ENCODE measurements at regions not wholly inside any gene's neighbourhood (a gene's known extent, or its start where the extent isn't known, plus 50 kb on each side); places are given as distances from the start of the nearest gene placed in this dataset.

- DNase-seq (ENCODE audit: low spot score) = no peak
- H3K4me1 Mint-ChIP-seq (ENCODE audit: low read depth) = no peaks in the 10 kb centered on the region
- H3K27me3 Mint-ChIP-seq (ENCODE audit: insufficient read depth) = peaks cover 2% of the 10 kb centered on the region
- no peak overlapping the region for H3K27ac Mint-ChIP-seq
- H3K4me3 Mint-ChIP-seq = no peak overlapping the region
- intact Hi-C loops (cut with micrococcal nuclease) = no loop called here
- no peaks in the 10 kb centered on the region for H3K9me3 Mint-ChIP-seq
- no peaks in the 10 kb centered on the region for H3K36me3 Mint-ChIP-seq (ENCODE audit: low read depth)
Measured at GRCh38 chr3:8236264-8236663, 265.4 kb upstream of the LMCD1 start.

- Mint-ChIP-seq H3K9me3 (no peaks in the 10 kb centered on the region), H3K4me1 (ENCODE audit: low read depth) (no peaks in the 10 kb centered on the region), H3K4me3 (no peak overlapping the region), H3K36me3 (ENCODE audit: low read depth) (no peaks in the 10 kb centered on the region), H3K27me3 (ENCODE audit: insufficient read depth) (peaks cover 2% of the 10 kb centered on the region), H3K27ac (no peak overlapping the region)
- intact Hi-C loops (cut with micrococcal nuclease) = loop anchor here (2.0 kb wide), 1 partner anchor 179 kb away; no protein-coding TSS in a partner anchor
- DNase-seq (ENCODE audit: low spot score) = no peak
Measured at GRCh38 chr3:8237893-8238292, 263.7 kb upstream of the LMCD1 start.

- Mint-ChIP-seq H3K9me3 (no peaks in the 10 kb centered on the region), H3K36me3 (ENCODE audit: low read depth) (no peaks in the 10 kb centered on the region), H3K27me3 (ENCODE audit: insufficient read depth) (peaks cover 2% of the 10 kb centered on the region), H3K4me1 (ENCODE audit: low read depth) (no peaks in the 10 kb centered on the region), H3K27ac (no peak overlapping the region), H3K4me3 (no peak overlapping the region)
- intact Hi-C loops (cut with micrococcal nuclease) = loop anchor here (2.0 kb wide), 1 partner anchor 178 kb away; no protein-coding TSS in a partner anchor
- no peak for DNase-seq (ENCODE audit: low spot score)
Measured at GRCh38 chr3:8238432-8238831, 263.2 kb upstream of the LMCD1 start.

- no peak overlapping the region for H3K4me3 Mint-ChIP-seq
- H3K4me1 Mint-ChIP-seq (ENCODE audit: low read depth) = no peaks in the 10 kb centered on the region
- no peaks in the 10 kb centered on the region for H3K9me3 Mint-ChIP-seq
- H3K36me3 Mint-ChIP-seq (ENCODE audit: low read depth) = no peaks in the 10 kb centered on the region
- no peak overlapping the region for H3K27ac Mint-ChIP-seq
- DNase-seq (ENCODE audit: low spot score) = no peak
- intact Hi-C loops (cut with micrococcal nuclease) = loop anchor here (2.0 kb wide), 1 partner anchor 178 kb away; no protein-coding TSS in a partner anchor
- H3K27me3 Mint-ChIP-seq (ENCODE audit: insufficient read depth) = peaks cover 2% of the 10 kb centered on the region
Measured at GRCh38 chr3:8239095-8239494, 262.5 kb upstream of the LMCD1 start.

- intact Hi-C loops (cut with micrococcal nuclease) = loop anchor here (2.0 kb wide), 1 partner anchor 177 kb away; no protein-coding TSS in a partner anchor
- DNase-seq (ENCODE audit: low spot score) = no peak
- peaks cover 2% of the 10 kb centered on the region for H3K27me3 Mint-ChIP-seq (ENCODE audit: insufficient read depth)
- no peaks in the 10 kb centered on the region for H3K36me3 Mint-ChIP-seq (ENCODE audit: low read depth)
- H3K4me3 Mint-ChIP-seq = no peak overlapping the region
- no peak overlapping the region for H3K27ac Mint-ChIP-seq
- H3K9me3 Mint-ChIP-seq = no peaks in the 10 kb centered on the region
- H3K4me1 Mint-ChIP-seq (ENCODE audit: low read depth) = no peaks in the 10 kb centered on the region
Measured at GRCh38 chr3:8239718-8240695, 261.6 kb upstream of the LMCD1 start.

- H3K27ac Mint-ChIP-seq = no peak overlapping the region
- no peaks in the 10 kb centered on the region for H3K36me3 Mint-ChIP-seq (ENCODE audit: low read depth)
- H3K27me3 Mint-ChIP-seq (ENCODE audit: insufficient read depth) = no peaks in the 10 kb centered on the region
- H3K9me3 Mint-ChIP-seq = no peaks in the 10 kb centered on the region
- intact Hi-C loops (cut with micrococcal nuclease) = no loop called here
- DNase-seq (ENCODE audit: low spot score) = no peak
- no peak overlapping the region for H3K4me3 Mint-ChIP-seq
- no peaks in the 10 kb centered on the region for H3K4me1 Mint-ChIP-seq (ENCODE audit: low read depth)
Measured at GRCh38 chr3:8246070-8246469, 255.6 kb upstream of the LMCD1 start.

GRCh38 chr3:8253201-8253600 lies 248.4 kb upstream of the LMCD1 start:
- Mint-ChIP-seq H3K27ac (no peak overlapping the region), H3K4me1 (ENCODE audit: low read depth) (no peaks in the 10 kb centered on the region), H3K27me3 (ENCODE audit: insufficient read depth) (peaks cover 2% of the 10 kb centered on the region), H3K36me3 (ENCODE audit: low read depth) (no peaks in the 10 kb centered on the region), H3K4me3 (no peak overlapping the region), H3K9me3 (no peaks in the 10 kb centered on the region)
- DNase-seq (ENCODE audit: low spot score) = no peak
- intact Hi-C loops (cut with micrococcal nuclease) = no loop called here

GRCh38 chr3:8254489-8254888 lies 247.1 kb upstream of the LMCD1 start:
- Mint-ChIP-seq H3K9me3 (no peaks in the 10 kb centered on the region), H3K4me1 (ENCODE audit: low read depth) (no peaks in the 10 kb centered on the region), H3K4me3 (no peak overlapping the region), H3K27me3 (ENCODE audit: insufficient read depth) (peaks cover 2% of the 10 kb centered on the region), H3K36me3 (ENCODE audit: low read depth) (no peaks in the 10 kb centered on the region), H3K27ac (no peak overlapping the region)
- intact Hi-C loops (cut with micrococcal nuclease) = no loop called here
- DNase-seq (ENCODE audit: low spot score) = no peak

GRCh38 chr3:8255725-8256124 lies 245.9 kb upstream of the LMCD1 start:
- H3K27ac Mint-ChIP-seq = no peak overlapping the region
- intact Hi-C loops (cut with micrococcal nuclease) = no loop called here
- no peaks in the 10 kb centered on the region for H3K36me3 Mint-ChIP-seq (ENCODE audit: low read depth)
- DNase-seq (ENCODE audit: low spot score) = no peak
- H3K27me3 Mint-ChIP-seq (ENCODE audit: insufficient read depth) = peaks cover 2% of the 10 kb centered on the region
- no peaks in the 10 kb centered on the region for H3K9me3 Mint-ChIP-seq
- H3K4me1 Mint-ChIP-seq (ENCODE audit: low read depth) = no peaks in the 10 kb centered on the region
- H3K4me3 Mint-ChIP-seq = no peak overlapping the region

- no peak for DNase-seq (ENCODE audit: low spot score)
- intact Hi-C loops (cut with micrococcal nuclease) = no loop called here
- Mint-ChIP-seq H3K4me3 (no peak overlapping the region), H3K27ac (no peak overlapping the region), H3K9me3 (no peaks in the 10 kb centered on the region), H3K27me3 (ENCODE audit: insufficient read depth) (peaks cover 4% of the 10 kb centered on the region), H3K36me3 (ENCODE audit: low read depth) (no peaks in the 10 kb centered on the region), H3K4me1 (ENCODE audit: low read depth) (no peaks in the 10 kb centered on the region)
Measured at GRCh38 chr3:8256441-8257071, 245.1 kb upstream of the LMCD1 start.

- DNase-seq (ENCODE audit: low spot score) = no peak
- H3K27ac Mint-ChIP-seq = no peak overlapping the region
- H3K4me1 Mint-ChIP-seq (ENCODE audit: low read depth) = no peaks in the 10 kb centered on the region
- peaks cover 2% of the 10 kb centered on the region for H3K27me3 Mint-ChIP-seq (ENCODE audit: insufficient read depth)
- no peaks in the 10 kb centered on the region for H3K9me3 Mint-ChIP-seq
- no peaks in the 10 kb centered on the region for H3K36me3 Mint-ChIP-seq (ENCODE audit: low read depth)
- H3K4me3 Mint-ChIP-seq = no peak overlapping the region
- intact Hi-C loops (cut with micrococcal nuclease) = no loop called here
Measured at GRCh38 chr3:8261018-8261417, 240.6 kb upstream of the LMCD1 start.

- Mint-ChIP-seq H3K27me3 (ENCODE audit: insufficient read depth) (no peaks in the 10 kb centered on the region), H3K36me3 (ENCODE audit: low read depth) (no peaks in the 10 kb centered on the region), H3K4me3 (no peak overlapping the region), H3K27ac (no peak overlapping the region), H3K4me1 (ENCODE audit: low read depth) (no peaks in the 10 kb centered on the region), H3K9me3 (no peaks in the 10 kb centered on the region)
- intact Hi-C loops (cut with micrococcal nuclease) = no loop called here
- no peak for DNase-seq (ENCODE audit: low spot score)
Measured at GRCh38 chr3:8266730-8267131, 234.9 kb upstream of the LMCD1 start.

GRCh38 chr3:8273479-8273878 lies 228.1 kb upstream of the LMCD1 start:
- Mint-ChIP-seq H3K27me3 (ENCODE audit: insufficient read depth) (no peaks in the 10 kb centered on the region), H3K4me1 (ENCODE audit: low read depth) (no peaks in the 10 kb centered on the region), H3K27ac (no peak overlapping the region), H3K4me3 (no peak overlapping the region), H3K36me3 (ENCODE audit: low read depth) (no peaks in the 10 kb centered on the region), H3K9me3 (no peaks in the 10 kb centered on the region)
- intact Hi-C loops (cut with micrococcal nuclease) = no loop called here
- DNase-seq (ENCODE audit: low spot score) = no peak

All from activated T-helper 1 cell treated with anti-CD3 and anti-CD28 coated beads, Interleukin-12 subunit alpha, Interleukin-12 subunit beta, Interleukin-2, Interleukin-4 antibody, amounts not matched to agents 30 ng/mL and 10 ng/mL and 1 ng/mL, durations not matched to agents 14 hours and 24 hours and 36 hours (primary cell).